Mesenchymal stem cell (in vitro differentiated cells and primary cell): ENCODE measurements at regions not wholly inside any gene's neighbourhood (a gene's known extent, or its start where the extent isn't known, plus 50 kb on each side); places are given as distances from the start of the nearest gene placed in this dataset.

Experiments
- DNase-seq: peaks from one replicate; pipeline ENCODE4 v3.0.0-alpha.2; 2013
- H2AFZ ChIP-seq: one replicate; pipeline ENCODE4 v1.6.1; 2013; ENCODE audit warnings: low read depth, mild to moderate bottlenecking, control low read depth, inconsistent platforms, low read length, moderate library complexity
- H2AK5ac ChIP-seq: 2 replicates; pipeline ENCODE4 v1.6.1; 2013; ENCODE audit warnings: low read length, moderate library complexity, mild to moderate bottlenecking, inconsistent platforms; ENCODE audit not compliant: severe bottlenecking
- H2BK120ac ChIP-seq: one replicate; pipeline ENCODE4 v1.6.1; 2013; ENCODE audit warnings: low read depth, mild to moderate bottlenecking, inconsistent platforms, low read length, moderate library complexity
- H2BK12ac ChIP-seq, 2 experiments: one replicate each; pipeline ENCODE4 v1.6.1; 2013; ENCODE audit warnings: inconsistent platforms in 2 of 2, low read length in 2 of 2, mild to moderate bottlenecking in 2 of 2, moderate library complexity in 2 of 2, control low read depth in 1 of 2
- H2BK15ac ChIP-seq: one replicate; pipeline ENCODE4 v1.6.1; 2013; ENCODE audit warnings: mild to moderate bottlenecking, low read depth, inconsistent platforms; ENCODE audit not compliant: poor library complexity, severe bottlenecking
- H2BK5ac ChIP-seq: 2 replicates; pipeline ENCODE4 v1.6.1; 2013; ENCODE audit warnings: low read depth, mild to moderate bottlenecking, low read length, control low read depth, inconsistent platforms; ENCODE audit not compliant: poor library complexity, severe bottlenecking
- H3K14ac ChIP-seq, 2 experiments: one replicate each; pipeline ENCODE4 v1.6.1; 2013; ENCODE audit warnings: inconsistent platforms in 2 of 2, low read length in 2 of 2, control low read depth in 1 of 2, mild to moderate bottlenecking in 1 of 2, moderate library complexity in 1 of 2
- H3K18ac ChIP-seq, 2 experiments: one replicate each; pipeline ENCODE4 v1.6.1; 2013; ENCODE audit warnings: inconsistent platforms in 2 of 2, low read length in 2 of 2, control low read depth in 1 of 2, low read depth in 1 of 2, mild to moderate bottlenecking in 1 of 2
- H3K23ac ChIP-seq, 2 experiments: one replicate each; pipeline ENCODE4 v1.6.1; 2013; ENCODE audit warnings: inconsistent platforms in 2 of 2, low read length in 2 of 2, mild to moderate bottlenecking in 2 of 2, moderate library complexity in 2 of 2, control low read depth in 1 of 2
- H3K27ac ChIP-seq: 2 replicates; pipeline ENCODE4 v1.5.1; 2013; ENCODE audit warnings: mild to moderate bottlenecking, moderate library complexity, low read length, control low read depth, inconsistent platforms; ENCODE audit not compliant: poor library complexity, severe bottlenecking
- H3K27me3 ChIP-seq, 2 experiments: 2 replicates each; pipeline versions ENCODE4 v1.6.1 to v1.7.0; 2013; ENCODE audit warnings: low read length in 2 of 2, mild to moderate bottlenecking in 2 of 2, moderate library complexity in 2 of 2, control low read depth in 1 of 2, inconsistent platforms in 1 of 2; ENCODE audit not compliant: control insufficient read depth in 1 of 2, insufficient read depth in 1 of 2
- H3K36me3 ChIP-seq, 2 experiments: 2 replicates each; pipeline versions ENCODE4 v1.6.1 to v1.7.0; 2013; ENCODE audit warnings: low read length in 2 of 2, control low read depth in 1 of 2, inconsistent platforms in 1 of 2, low read depth in 1 of 2, mild to moderate bottlenecking in 1 of 2; ENCODE audit not compliant: insufficient read depth in 2 of 2, control insufficient read depth in 1 of 2
- H3K4ac ChIP-seq, 2 experiments: one replicate each; pipeline ENCODE4 v1.6.1; 2013; ENCODE audit warnings: inconsistent platforms in 2 of 2, low read length in 2 of 2, mild to moderate bottlenecking in 2 of 2, moderate library complexity in 2 of 2, control low read depth in 1 of 2, low read depth in 1 of 2
- H3K4me1 ChIP-seq: 2 replicates; pipeline ENCODE4 v1.6.1; 2013; ENCODE audit warnings: low read depth, low read length, control low read depth; ENCODE audit not compliant: control insufficient read depth, insufficient read depth
- H3K4me2 ChIP-seq: 2 replicates; pipeline ENCODE4 v1.6.1; 2013; ENCODE audit warnings: low read length, mild to moderate bottlenecking, inconsistent platforms; ENCODE audit not compliant: poor library complexity, severe bottlenecking
- H3K4me3 ChIP-seq, 2 experiments: 2 replicates each; pipeline versions ENCODE4 v1.5.1 to v1.7.0; 2013; ENCODE audit warnings: low read length in 2 of 2, mild to moderate bottlenecking in 2 of 2, control low read depth in 1 of 2, low read depth in 1 of 2; ENCODE audit not compliant: insufficient read depth in 1 of 2
- H3K79me1 ChIP-seq: replicated peaks from 2 replicates; pipeline ENCODE4 v1.6.1; 2013; ENCODE audit warnings: mild to moderate bottlenecking, control low read depth, low read length, inconsistent platforms; ENCODE audit not compliant: poor library complexity, severe bottlenecking
- H3K9ac ChIP-seq: 2 replicates; pipeline ENCODE4 v1.7.0; 2013; ENCODE audit warnings: mild to moderate bottlenecking, low read length, moderate library complexity
- H3K9me3 ChIP-seq: 2 replicates; pipeline ENCODE4 v1.7.0; 2013; ENCODE audit warnings: mild to moderate bottlenecking, low read length; ENCODE audit not compliant: control insufficient read depth
- H4K8ac ChIP-seq: one replicate; pipeline ENCODE4 v1.6.1; 2013; ENCODE audit warnings: inconsistent platforms, mild to moderate bottlenecking, low read length, moderate library complexity
- H4K91ac ChIP-seq: one replicate; pipeline ENCODE4 v1.6.1; 2013; ENCODE audit warnings: mild to moderate bottlenecking, low read length, inconsistent platforms
- WGBS: methylation state at CpG from one replicate; pipeline ENCODE4 v1.1.7; 2013; ENCODE audit warnings: mixed read lengths; 5-methylcytosine and 5-hydroxymethylcytosine counted together

DNA sequence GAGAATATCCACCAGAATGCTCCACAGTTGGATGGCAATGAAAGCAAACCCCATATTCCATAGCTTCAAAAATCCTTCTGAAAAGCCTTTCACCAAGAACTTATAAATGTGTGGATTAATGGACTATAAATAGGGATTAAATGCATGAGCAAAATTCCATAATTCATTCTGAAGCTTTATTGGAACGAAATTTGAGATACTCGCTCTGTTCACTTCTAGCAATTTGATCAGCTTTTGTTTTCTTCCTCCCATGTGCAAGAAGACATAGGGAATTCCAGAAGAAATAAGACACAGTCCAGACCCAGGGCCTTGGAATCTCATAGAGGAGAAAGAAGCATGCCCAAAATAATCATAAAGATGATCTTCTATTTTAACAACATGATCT lies 285.9 kb upstream of the TMPO start:
- H3K36me3 ChIP-seq, result no peaks in the 10 kb centered on the region
- DNase-seq, result no peak
- WGBS, result 85% methylated on average over 2 of the region's 2 CpGs

DNA sequence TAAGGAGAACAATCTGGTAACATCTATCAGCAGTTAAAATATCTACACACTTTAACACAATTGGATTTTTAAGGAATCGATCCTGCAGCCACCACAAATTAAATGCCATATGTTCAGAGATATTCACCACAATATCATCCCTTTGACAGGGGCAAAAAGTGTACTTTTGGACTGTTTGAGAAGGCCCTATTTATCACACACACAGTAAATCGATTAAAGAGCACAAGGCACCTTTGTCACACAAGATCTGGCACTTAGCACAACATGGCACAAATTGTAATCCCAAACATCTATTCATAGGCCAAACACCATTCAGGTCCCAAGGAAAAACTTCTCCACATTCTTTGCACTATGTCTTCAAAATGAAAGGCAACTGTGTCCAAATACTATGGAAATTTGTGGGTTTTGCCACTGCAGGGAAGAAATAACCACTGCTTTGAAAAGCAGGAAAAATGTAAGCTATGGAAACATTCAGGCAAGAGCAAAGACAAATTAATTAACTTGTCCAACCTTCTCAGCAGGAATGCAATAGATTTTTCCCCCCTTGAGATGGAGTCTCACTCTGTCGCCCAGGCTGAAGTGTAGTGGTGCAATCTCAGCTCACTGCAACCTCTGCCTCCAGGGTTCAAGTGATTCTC lies 282.5 kb upstream of the TMPO start:
- WGBS, result 66% methylated on average over 3 of the region's 3 CpGs
- H3K9me3 ChIP-seq, result no peaks in the 10 kb centered on the region
- no peaks in the 10 kb centered on the region for H3K27me3 ChIP-seq
- H4K91ac ChIP-seq, result no peak overlapping the region
- H2AK5ac ChIP-seq, result no peak overlapping the region
- H2BK120ac ChIP-seq, result no peak overlapping the region
- DNase-seq, result no peak
- no peak overlapping the region for H3K4me2 ChIP-seq
- no peaks in the 10 kb centered on the region for H3K36me3 ChIP-seq
- no peak overlapping the region for H2BK5ac ChIP-seq
- no peak overlapping the region for H2BK15ac ChIP-seq
- no peak overlapping the region for H3K4ac ChIP-seq
- no peak overlapping the region for H3K4me3 ChIP-seq
- no peak overlapping the region for H3K9ac ChIP-seq
- H3K27ac ChIP-seq, result no peak overlapping the region
- no peak overlapping the region for H3K14ac ChIP-seq
- H3K18ac ChIP-seq, result no peak overlapping the region
- no peak overlapping the region for H4K8ac ChIP-seq
- no peaks in the 10 kb centered on the region for H3K4me1 ChIP-seq
- H3K23ac ChIP-seq, result no peak overlapping the region
- no peak overlapping the region for H2BK12ac ChIP-seq
- no peaks in the 10 kb centered on the region for H3K79me1 ChIP-seq
- no peak overlapping the region for H2AFZ ChIP-seq

More for the DNA sequence above, 285.9 kb upstream of the TMPO start:
- no peaks in the 10 kb centered on the region for H3K27me3 ChIP-seq
- no peak overlapping the region for H3K9ac ChIP-seq
- H4K8ac ChIP-seq, result no peak overlapping the region
- no peak overlapping the region for H2BK120ac ChIP-seq
- no peak overlapping the region for H2BK12ac ChIP-seq
- H3K79me1 ChIP-seq, result no peaks in the 10 kb centered on the region
- H3K18ac ChIP-seq, result no peak overlapping the region
- H3K14ac ChIP-seq, result no peak overlapping the region
- no peak overlapping the region for H3K4me2 ChIP-seq
- H2BK15ac ChIP-seq, result no peak overlapping the region
- H3K27ac ChIP-seq, result no peak overlapping the region
- no peak overlapping the region for H2AFZ ChIP-seq
- H3K4me1 ChIP-seq, result no peaks in the 10 kb centered on the region
- no peak overlapping the region for H3K23ac ChIP-seq
- no peak overlapping the region for H3K4me3 ChIP-seq
- H2BK5ac ChIP-seq, result no peak overlapping the region
- H2AK5ac ChIP-seq, result no peak overlapping the region
- no peak overlapping the region for H3K4ac ChIP-seq
- H4K91ac ChIP-seq, result no peak overlapping the region
- H3K9me3 ChIP-seq, result no peaks in the 10 kb centered on the region

DNA sequence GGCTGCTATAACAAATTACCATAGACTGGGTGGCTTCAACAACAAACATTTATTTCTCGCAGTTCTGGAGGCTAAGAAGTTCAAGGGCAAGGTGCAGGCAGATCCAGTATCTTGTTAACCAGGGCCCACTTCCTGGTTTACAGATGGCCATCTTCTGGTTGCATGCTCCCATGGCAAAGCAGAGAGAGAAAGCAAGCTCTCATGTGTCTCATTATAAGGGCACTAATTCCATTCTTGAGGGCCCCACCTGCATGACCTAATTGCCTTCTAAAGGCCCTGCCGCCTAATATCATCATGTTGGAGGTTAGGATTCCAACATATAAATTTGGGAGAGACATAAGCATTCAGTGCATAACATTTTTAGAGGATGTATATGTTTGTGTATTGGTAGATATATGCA lies 280.1 kb upstream of the TMPO start:
- WGBS, result 89% methylated on average over 1 of the region's 2 CpGs
- no peak overlapping the region for H2BK15ac ChIP-seq
- DNase-seq, result no peak
- H2AK5ac ChIP-seq, result no peak overlapping the region
- no peak overlapping the region for H3K4ac ChIP-seq
- no peak overlapping the region for H2BK120ac ChIP-seq
- no peak overlapping the region for H4K91ac ChIP-seq
- no peak overlapping the region for H3K14ac ChIP-seq
- H2AFZ ChIP-seq, result no peak overlapping the region
- no peak overlapping the region for H3K18ac ChIP-seq
- no peaks in the 10 kb centered on the region for H3K36me3 ChIP-seq
- no peak overlapping the region for H3K4me3 ChIP-seq
- H3K23ac ChIP-seq, result no peak overlapping the region
- no peak overlapping the region for H4K8ac ChIP-seq
- H3K27ac ChIP-seq, result no peak overlapping the region
- no peaks in the 10 kb centered on the region for H3K9me3 ChIP-seq
- H3K4me2 ChIP-seq, result no peak overlapping the region
- peaks cover 0 to 4% of the 10 kb centered on the region in 2 experiments for H3K27me3 ChIP-seq
- no peak overlapping the region for H2BK12ac ChIP-seq
- no peak overlapping the region for H3K9ac ChIP-seq
- H2BK5ac ChIP-seq, result no peak overlapping the region
- no peaks in the 10 kb centered on the region for H3K4me1 ChIP-seq
- H3K79me1 ChIP-seq, result no peaks in the 10 kb centered on the region

DNA sequence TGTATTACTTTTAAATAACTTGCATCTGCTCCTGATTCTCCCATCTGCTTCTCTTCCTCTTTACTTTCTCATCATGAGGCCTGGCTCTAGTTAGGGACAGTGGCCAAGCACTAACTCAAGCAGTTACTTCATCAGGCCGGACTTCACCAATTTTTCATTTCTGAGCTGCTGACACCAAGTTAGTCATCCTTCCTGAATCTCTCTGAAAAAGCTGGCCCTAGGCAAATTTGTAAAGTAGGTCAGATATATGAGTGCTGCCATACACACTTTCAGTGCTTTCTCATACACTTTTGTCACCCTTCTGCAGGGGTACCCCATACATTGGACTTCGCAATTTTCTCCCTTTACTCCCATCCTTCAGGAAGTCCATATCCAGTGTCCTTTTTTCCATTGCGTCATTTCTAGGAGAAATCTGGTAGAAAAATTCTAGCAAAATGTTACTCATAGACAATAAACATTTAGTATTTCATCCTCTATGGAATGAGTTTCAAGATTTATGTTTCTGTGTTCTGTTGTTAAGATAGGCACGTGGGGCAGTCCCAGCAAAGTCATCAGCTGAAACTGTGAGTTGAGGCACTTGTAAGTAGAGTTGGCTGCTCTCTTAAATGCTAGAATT lies 276.8 kb upstream of the TMPO start:
- H3K27ac ChIP-seq, result no peak overlapping the region
- no peak overlapping the region for H2BK15ac ChIP-seq
- peak; percentile 37 for DNase-seq
- H4K8ac ChIP-seq, result no peak overlapping the region
- peaks cover 0 to 4% of the 10 kb centered on the region in 2 experiments for H3K27me3 ChIP-seq
- peak overlapping the region; percentile 43 for H3K9ac ChIP-seq
- H2BK5ac ChIP-seq, result no peak overlapping the region
- WGBS, result 35% methylated on average over 2 of the region's 4 CpGs
- H2BK120ac ChIP-seq, result no peak overlapping the region
- H3K4ac ChIP-seq, result no peak overlapping the region
- H3K9me3 ChIP-seq, result no peaks in the 10 kb centered on the region
- peak overlapping the region in 1 of 2 experiments; percentile 10 for H3K4me3 ChIP-seq
- H3K36me3 ChIP-seq, result no peaks in the 10 kb centered on the region
- H3K4me1 ChIP-seq, result no peaks in the 10 kb centered on the region
- H2BK12ac ChIP-seq, result no peak overlapping the region
- no peak overlapping the region for H2AK5ac ChIP-seq
- H3K4me2 ChIP-seq, result no peak overlapping the region
- no peak overlapping the region for H3K23ac ChIP-seq
- no peaks in the 10 kb centered on the region for H3K79me1 ChIP-seq
- no peak overlapping the region for H4K91ac ChIP-seq
- H2AFZ ChIP-seq, result no peak overlapping the region
- no peak overlapping the region for H3K14ac ChIP-seq
- no peak overlapping the region for H3K18ac ChIP-seq
